ENCODE measurements at regions not wholly inside any gene's neighbourhood (a gene's known extent, or its start where the extent isn't known, plus 50 kb on each side); places are given as distances from the start of the nearest gene placed in this dataset.

DNA sequence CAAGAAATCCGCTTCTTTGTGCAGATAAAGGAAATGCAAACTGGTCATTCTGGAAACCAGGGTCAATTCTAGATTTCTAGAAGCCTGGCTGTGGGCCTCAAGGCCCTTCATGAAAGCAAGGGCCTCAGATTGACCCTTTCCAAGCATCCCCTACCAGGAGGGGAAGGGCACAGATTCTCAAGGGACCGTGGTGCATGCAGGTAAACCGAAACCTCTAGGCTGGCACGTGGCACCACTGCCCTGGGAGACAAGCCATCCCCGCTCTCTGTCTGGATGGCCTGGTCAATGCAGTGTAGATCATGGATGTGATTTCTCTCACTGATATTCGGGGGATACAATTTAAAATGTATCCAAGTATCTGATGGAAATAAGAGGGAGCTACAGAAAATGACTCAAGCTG, 69.4 kb downstream of the TOMM20 start:
- Histone ChIP-seq H3K4me3 (no peak overlapping the region), H3K27ac (peak overlapping the region in 1 of 2 donors; percentile 10)
- TF ChIP-seq, protein P1, sequence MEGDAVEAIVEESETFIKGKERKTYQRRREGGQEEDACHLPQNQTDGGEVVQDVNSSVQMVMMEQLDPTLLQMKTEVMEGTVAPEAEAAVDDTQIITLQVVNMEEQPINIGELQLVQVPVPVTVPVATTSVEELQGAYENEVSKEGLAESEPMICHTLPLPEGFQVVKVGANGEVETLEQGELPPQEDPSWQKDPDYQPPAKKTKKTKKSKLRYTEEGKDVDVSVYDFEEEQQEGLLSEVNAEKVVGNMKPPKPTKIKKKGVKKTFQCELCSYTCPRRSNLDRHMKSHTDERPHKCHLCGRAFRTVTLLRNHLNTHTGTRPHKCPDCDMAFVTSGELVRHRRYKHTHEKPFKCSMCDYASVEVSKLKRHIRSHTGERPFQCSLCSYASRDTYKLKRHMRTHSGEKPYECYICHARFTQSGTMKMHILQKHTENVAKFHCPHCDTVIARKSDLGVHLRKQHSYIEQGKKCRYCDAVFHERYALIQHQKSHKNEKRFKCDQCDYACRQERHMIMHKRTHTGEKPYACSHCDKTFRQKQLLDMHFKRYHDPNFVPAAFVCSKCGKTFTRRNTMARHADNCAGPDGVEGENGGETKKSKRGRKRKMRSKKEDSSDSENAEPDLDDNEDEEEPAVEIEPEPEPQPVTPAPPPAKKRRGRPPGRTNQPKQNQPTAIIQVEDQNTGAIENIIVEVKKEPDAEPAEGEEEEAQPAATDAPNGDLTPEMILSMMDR (IDR thresholded peaks at IDR 0.05) = no peak
- DNase-seq (ENCODE audit: low spot score) = no peak

DNA sequence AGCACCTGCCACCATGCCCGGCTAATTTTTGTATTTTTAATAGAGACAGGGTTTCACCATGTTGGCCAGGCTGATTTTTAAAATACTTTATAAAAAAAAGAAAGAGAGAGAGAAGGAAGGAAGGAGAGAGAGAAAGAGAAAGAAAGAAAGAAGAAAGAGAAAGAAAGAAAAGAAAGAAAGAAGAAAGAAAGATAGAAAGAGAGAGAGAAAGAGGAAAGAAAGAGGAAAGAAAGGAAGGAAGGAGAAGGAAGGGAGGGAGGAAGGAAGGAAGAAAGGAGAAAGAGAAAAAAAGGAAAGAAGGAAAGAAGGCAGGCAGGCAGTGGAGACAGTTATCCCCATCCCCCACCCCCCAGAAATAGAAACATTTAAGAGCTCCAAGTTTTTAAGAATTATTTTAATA, 69.9 kb downstream of the TOMM20 start:
- Histone ChIP-seq H3K27ac (no peak overlapping the region), H3K4me3 (no peak overlapping the region)
- no peak for DNase-seq (ENCODE audit: low spot score)
- TF ChIP-seq, protein P1 (IDR thresholded peaks at IDR 0.05) = no peak

DNA sequence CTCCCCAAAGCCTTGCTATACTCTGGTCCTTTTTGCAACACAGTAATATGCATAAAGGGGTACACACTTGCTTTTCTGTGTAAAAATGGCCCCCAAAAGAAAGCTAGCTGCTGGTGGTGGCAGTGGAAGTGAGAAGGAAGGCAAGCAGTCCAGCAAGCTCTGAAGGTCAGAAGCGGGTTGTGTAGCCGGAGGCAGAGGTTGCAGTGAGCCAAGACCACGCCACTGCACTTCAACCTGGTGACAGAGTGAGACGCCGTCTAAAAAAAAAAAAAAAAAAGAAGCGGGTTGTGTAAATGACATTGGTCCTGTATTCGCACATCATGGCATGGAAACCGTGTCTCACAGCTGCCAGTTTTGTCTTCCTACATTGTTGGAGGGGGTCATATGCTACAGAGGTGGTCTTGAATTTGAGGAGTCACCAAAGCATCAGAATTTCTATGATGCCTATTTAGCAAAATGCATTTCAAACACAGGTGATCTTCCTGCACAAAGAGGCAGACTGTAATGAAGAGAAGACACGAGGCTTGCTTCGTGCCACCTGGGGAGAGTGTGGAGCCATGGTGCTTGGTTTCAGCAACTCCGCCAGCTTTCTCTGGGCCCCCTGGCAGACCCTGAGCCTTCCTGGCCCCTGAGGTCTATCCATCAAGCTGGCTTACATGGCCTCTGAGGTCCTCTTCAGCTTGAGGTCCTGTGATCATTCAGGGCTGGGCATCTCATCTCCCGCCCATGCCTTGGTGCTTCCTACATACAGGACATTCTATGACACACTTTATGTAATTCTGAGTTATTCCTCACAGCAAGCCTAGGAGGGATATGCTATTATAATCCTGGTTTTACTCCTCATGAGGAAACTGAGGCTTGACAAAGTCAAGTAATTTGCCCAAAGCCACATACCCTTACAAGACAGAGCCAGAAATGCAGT, 71.0 kb downstream of the TOMM20 start:
- Histone ChIP-seq H3K27ac (no peak overlapping the region), H3K4me3 (no peak overlapping the region)
- TF ChIP-seq, protein P1 (IDR thresholded peaks at IDR 0.05) = no peak
- DNase-seq (ENCODE audit: low spot score) = no peak

DNA sequence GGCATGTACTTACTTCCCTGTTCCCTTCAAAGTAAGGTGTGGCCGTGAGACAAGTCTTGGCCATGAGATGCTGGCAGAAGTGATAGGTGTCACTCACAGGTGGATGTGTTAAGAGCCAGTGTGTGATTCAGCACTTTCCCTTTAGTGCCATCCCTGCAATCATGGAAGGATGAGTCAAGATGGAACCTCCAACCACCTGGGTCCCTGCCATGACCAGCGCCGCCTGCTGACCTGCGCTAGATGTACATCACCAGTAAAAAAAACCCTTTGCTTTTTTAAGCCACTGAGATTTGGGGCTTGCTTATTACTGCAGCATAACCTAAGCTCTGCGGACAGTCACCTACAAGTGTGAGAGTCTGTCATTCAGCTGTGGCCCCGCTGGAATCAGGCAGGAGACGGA, 71.7 kb downstream of the TOMM20 start:
- TF ChIP-seq, protein P1 (IDR thresholded peaks at IDR 0.05) = no peak
- no peak overlapping the region for H3K27ac ChIP-seq
- H3K4me3 ChIP-seq = no peak overlapping the region
- DNase-seq (ENCODE audit: low spot score) = no peak

DNA sequence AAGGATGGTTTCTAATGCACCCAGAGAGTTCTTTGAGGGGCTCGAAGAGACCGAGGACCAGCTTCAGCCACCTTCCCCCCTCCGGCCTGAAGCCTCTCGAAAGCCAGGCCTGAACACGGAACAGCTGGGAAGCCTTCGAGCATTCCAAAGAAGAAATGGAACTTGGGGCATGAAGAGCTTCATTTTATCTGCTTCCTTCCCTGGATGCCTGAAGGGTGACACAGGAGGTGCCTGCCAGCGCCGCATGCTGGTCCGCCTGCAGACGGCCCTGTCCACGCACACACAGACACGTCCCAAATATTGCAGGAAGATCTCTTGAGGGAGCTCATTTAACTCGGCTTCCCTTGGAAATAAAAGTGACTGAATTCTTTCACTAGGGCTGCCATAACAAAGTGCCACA, 73.7 kb downstream of the TOMM20 start:
- TF ChIP-seq, protein P1 (IDR thresholded peaks at IDR 0.05) = no peak
- Histone ChIP-seq H3K27ac (no peak overlapping the region), H3K4me3 (no peak overlapping the region)
- DNase-seq (ENCODE audit: low spot score) = no peak

DNA sequence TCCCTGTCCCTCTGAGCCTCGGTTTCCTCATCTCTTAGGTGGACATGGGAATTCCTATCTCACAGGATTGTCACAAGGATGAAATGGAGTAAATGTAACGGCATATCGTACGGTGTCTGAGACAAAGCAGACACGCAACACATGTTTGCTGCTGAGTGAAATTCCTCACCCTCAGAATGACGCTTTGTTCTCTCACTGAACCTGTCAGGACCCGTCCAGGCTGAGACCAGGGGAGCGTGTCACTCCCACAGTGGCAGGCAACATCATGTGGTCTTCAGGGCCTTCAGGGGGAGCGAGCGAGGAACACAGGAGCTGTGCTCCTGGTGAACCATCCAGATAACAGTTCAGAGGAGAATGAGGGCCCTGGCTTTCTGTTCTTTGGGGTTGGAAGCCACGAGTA, 74.2 kb downstream of the TOMM20 start:
- no peak overlapping the region for H3K4me3 ChIP-seq
- TF ChIP-seq, protein P1 (IDR thresholded peaks at IDR 0.05) = no peak
- no peak for DNase-seq (ENCODE audit: low spot score)
- no peak overlapping the region for H3K27ac ChIP-seq
